OCI-LY3 (cell line): ENCODE measurements at regions not wholly inside any gene's neighbourhood (a gene's known extent, or its start where the extent isn't known, plus 50 kb on each side); places are given as distances from the start of the nearest gene placed in this dataset.

Experiments used
- EZH2phosphoT487 ChIP-seq: fragments of 200-600 bp; shearing (Covaris generic); IDR thresholded peaks from 2 replicates; pipeline ENCODE4 v1.6.1; 2018; ENCODE audit warnings: antibody characterized with exemption, mixed run types, low read depth
- TF ChIP-seq, protein P1 (sequence below): fragments of 200-600, 300-600 bp; sonication (generic); IDR thresholded peaks from 2 replicates; pipeline ENCODE4 v1.5.1; 2014; ENCODE audit warnings: antibody characterized with exemption, low read length, low read depth

DNA sequence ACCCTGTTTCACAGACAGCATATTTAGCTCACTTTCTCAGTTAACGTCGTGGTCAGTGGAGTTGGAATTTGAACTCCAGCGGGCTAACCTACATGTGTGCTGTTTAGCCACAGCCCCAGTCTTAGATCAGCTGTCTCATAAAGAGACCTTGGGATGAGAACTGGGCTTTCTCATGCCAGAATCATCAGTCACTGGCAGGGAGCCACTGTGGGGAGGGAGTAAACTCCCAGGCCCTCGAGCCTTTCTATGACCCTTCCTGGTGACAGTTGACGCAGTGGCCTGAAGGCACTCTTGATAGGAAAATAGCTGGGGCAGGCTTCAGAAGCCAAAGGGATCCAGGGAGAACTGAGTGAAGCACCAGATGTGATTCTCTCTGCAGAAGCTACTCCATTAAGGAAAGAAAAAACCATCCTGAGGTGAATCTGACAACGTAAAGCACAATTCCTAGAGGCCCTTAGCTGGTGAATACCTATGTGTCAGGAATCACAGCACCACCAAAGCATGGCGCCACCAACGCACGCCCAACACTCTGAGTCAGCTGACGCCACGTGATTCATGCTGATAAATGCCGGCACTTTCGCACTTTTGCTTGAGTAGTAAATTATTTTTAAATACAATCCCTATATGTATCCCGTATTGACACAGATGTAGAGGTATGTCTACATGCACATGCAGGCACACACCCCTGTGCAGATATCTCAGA, 279.6 kb upstream of the TMEM132C start:
- TF ChIP-seq EZH2phosphoT487, result no peak
- TF ChIP-seq, protein P1, sequence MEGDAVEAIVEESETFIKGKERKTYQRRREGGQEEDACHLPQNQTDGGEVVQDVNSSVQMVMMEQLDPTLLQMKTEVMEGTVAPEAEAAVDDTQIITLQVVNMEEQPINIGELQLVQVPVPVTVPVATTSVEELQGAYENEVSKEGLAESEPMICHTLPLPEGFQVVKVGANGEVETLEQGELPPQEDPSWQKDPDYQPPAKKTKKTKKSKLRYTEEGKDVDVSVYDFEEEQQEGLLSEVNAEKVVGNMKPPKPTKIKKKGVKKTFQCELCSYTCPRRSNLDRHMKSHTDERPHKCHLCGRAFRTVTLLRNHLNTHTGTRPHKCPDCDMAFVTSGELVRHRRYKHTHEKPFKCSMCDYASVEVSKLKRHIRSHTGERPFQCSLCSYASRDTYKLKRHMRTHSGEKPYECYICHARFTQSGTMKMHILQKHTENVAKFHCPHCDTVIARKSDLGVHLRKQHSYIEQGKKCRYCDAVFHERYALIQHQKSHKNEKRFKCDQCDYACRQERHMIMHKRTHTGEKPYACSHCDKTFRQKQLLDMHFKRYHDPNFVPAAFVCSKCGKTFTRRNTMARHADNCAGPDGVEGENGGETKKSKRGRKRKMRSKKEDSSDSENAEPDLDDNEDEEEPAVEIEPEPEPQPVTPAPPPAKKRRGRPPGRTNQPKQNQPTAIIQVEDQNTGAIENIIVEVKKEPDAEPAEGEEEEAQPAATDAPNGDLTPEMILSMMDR, result no peak
